ENCODE measurements at regions not wholly inside any gene's neighbourhood (a gene's known extent, or its start where the extent isn't known, plus 50 kb on each side); places are given as distances from the start of the nearest gene placed in this dataset.

DNA sequence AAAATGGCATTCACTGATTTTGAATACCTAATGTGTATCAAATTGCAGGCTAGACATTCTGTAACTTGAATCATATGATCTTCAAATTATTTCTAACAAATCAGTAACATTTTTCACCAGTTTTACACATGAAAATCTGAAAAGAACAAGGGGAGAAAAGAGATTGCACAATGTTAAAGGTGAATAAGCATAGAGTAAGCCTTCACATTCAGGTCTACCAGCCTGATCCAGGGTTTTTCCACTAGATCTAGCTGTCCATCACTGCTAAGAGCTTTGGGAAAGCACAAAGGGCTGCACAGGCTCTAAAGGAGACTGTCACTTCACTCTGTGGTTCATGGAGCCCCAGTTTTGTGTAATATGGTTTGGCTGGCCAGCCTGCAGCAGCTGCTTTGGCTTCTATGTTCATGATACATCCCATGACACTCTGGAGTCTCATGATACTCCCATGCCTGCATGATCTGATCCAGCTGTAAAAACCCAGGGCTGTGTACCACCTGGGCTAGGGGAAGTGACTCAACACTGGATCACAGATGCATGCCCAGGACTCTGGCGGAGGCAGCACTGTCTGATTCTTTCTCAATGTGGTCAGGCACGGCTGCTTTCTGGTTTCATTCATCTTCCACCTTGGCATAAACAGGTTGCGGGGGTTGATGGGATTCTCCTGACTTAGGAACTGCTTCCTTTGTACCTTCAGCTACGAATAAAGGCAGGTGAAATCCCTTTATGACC lies 859.7 kb downstream of the GALC start:
- TF ChIP-seq, protein P1, sequence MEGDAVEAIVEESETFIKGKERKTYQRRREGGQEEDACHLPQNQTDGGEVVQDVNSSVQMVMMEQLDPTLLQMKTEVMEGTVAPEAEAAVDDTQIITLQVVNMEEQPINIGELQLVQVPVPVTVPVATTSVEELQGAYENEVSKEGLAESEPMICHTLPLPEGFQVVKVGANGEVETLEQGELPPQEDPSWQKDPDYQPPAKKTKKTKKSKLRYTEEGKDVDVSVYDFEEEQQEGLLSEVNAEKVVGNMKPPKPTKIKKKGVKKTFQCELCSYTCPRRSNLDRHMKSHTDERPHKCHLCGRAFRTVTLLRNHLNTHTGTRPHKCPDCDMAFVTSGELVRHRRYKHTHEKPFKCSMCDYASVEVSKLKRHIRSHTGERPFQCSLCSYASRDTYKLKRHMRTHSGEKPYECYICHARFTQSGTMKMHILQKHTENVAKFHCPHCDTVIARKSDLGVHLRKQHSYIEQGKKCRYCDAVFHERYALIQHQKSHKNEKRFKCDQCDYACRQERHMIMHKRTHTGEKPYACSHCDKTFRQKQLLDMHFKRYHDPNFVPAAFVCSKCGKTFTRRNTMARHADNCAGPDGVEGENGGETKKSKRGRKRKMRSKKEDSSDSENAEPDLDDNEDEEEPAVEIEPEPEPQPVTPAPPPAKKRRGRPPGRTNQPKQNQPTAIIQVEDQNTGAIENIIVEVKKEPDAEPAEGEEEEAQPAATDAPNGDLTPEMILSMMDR (IDR thresholded peaks at IDR 0.05): no peak
- TF ChIP-seq POLR2A (IDR thresholded peaks at IDR 0.05): no peak

Data from right lobe of liver (tissue), 4 donors.